ENCODE measurements at regions not wholly inside any gene's neighbourhood (a gene's known extent, or its start where the extent isn't known, plus 50 kb on each side); places are given as distances from the start of the nearest gene placed in this dataset.

- TF ChIP-seq CTCF (conservative IDR thresholded peaks at IDR 0.05; ENCODE audit: low read depth, low read length) (no peak), EZH2 (IDR thresholded peaks at IDR 0.05; ENCODE audit: borderline replicate concordance, low read depth, low read length, poor library complexity, severe bottlenecking) (no peak)
- H3K9me3 ChIP-seq (ENCODE audit: low read depth, low read length, poor library complexity, severe bottlenecking), result peaks cover 5% of the 10 kb centered on the region
- no peaks in the 10 kb centered on the region for H3K36me3 ChIP-seq (ENCODE audit: insufficient read depth, low read length, poor library complexity, severe bottlenecking)
- no peak for DNase-seq (ENCODE audit: low spot score)
- no peak overlapping the region for H3K4me3 ChIP-seq (ENCODE audit: low read depth, low read length, poor library complexity, severe bottlenecking)
- BruUV-seq (replicated peaks), result no TSS peak
- peaks cover 18% of the 10 kb centered on the region for H3K4me1 ChIP-seq (ENCODE audit: insufficient read depth, low read length, poor library complexity, severe bottlenecking)
- intact Hi-C loops (cut with micrococcal nuclease; ENCODE audit: unreplicated experiment), result no loop called here
- ChIA-PET CTCF (no interaction called here), POLR2A (ENCODE audit: low non-redundant PET) (no interaction called here)
- H3K27me3 ChIP-seq (replicated peaks; ENCODE audit: insufficient read depth, low read depth, low read length, poor library complexity), result no peaks in the 10 kb centered on the region
- H3K27ac ChIP-seq (ENCODE audit: low read depth, low read length, poor library complexity, severe bottlenecking), result no peak overlapping the region
These were observed 286.1 kb upstream of the TLE3 start for GRCh38 chr15:70383856-70384255.

GRCh38 chr15:70382762-70383458 is 285.2 kb upstream of the TLE3 start:
- Histone ChIP-seq H3K36me3 (ENCODE audit: insufficient read depth, low read length, poor library complexity, severe bottlenecking) (no peaks in the 10 kb centered on the region), H3K9me3 (ENCODE audit: low read depth, low read length, poor library complexity, severe bottlenecking) (peaks cover 5% of the 10 kb centered on the region), H3K4me3 (ENCODE audit: low read depth, low read length, poor library complexity, severe bottlenecking) (no peak overlapping the region), H3K4me1 (ENCODE audit: insufficient read depth, low read length, poor library complexity, severe bottlenecking) (peaks cover 18% of the 10 kb centered on the region), H3K27ac (ENCODE audit: low read depth, low read length, poor library complexity, severe bottlenecking) (no peak overlapping the region), H3K27me3 (replicated peaks; ENCODE audit: insufficient read depth, low read depth, low read length, poor library complexity) (no peaks in the 10 kb centered on the region)
- BruUV-seq (replicated peaks), result no TSS peak
- intact Hi-C loops (cut with micrococcal nuclease; ENCODE audit: unreplicated experiment), result no loop called here
- no peak for DNase-seq (ENCODE audit: low spot score)
- ChIA-PET POLR2A (ENCODE audit: low non-redundant PET) (no interaction called here), CTCF (no interaction called here)
- TF ChIP-seq EZH2 (IDR thresholded peaks at IDR 0.05; ENCODE audit: borderline replicate concordance, low read depth, low read length, poor library complexity, severe bottlenecking), result no peak
- TF ChIP-seq CTCF (conservative IDR thresholded peaks at IDR 0.05; ENCODE audit: low read depth, low read length), result no peak

GRCh38 chr15:70382009-70382749 is 284.5 kb upstream of the TLE3 start:
- POLR2A ChIA-PET (ENCODE audit: low non-redundant PET), result no interaction called here
- CTCF ChIA-PET, result no interaction called here
- Histone ChIP-seq H3K36me3 (ENCODE audit: insufficient read depth, low read length, poor library complexity, severe bottlenecking) (no peaks in the 10 kb centered on the region), H3K4me1 (ENCODE audit: insufficient read depth, low read length, poor library complexity, severe bottlenecking) (peaks cover 22% of the 10 kb centered on the region), H3K9me3 (ENCODE audit: low read depth, low read length, poor library complexity, severe bottlenecking) (peaks cover 5% of the 10 kb centered on the region), H3K27me3 (replicated peaks; ENCODE audit: insufficient read depth, low read depth, low read length, poor library complexity) (no peaks in the 10 kb centered on the region), H3K4me3 (ENCODE audit: low read depth, low read length, poor library complexity, severe bottlenecking) (no peak overlapping the region), H3K27ac (ENCODE audit: low read depth, low read length, poor library complexity, severe bottlenecking) (no peak overlapping the region)
- TF ChIP-seq CTCF (conservative IDR thresholded peaks at IDR 0.05; ENCODE audit: low read depth, low read length), result no peak
- TF ChIP-seq EZH2 (IDR thresholded peaks at IDR 0.05; ENCODE audit: borderline replicate concordance, low read depth, low read length, poor library complexity, severe bottlenecking), result no peak
- intact Hi-C loops (cut with micrococcal nuclease; ENCODE audit: unreplicated experiment), result no loop called here
- no peak for DNase-seq (ENCODE audit: low spot score)
- no TSS peak for BruUV-seq (replicated peaks)

All from A673 (cell line).